OCI-LY1 (cell line): ENCODE measurements at regions not wholly inside any gene's neighbourhood (a gene's known extent, or its start where the extent isn't known, plus 50 kb on each side); places are given as distances from the start of the nearest gene placed in this dataset.

Experiments used
- EZH2 ChIP-seq: fragments of 200-600 bp; sonication (generic), shearing (Covaris generic); IDR thresholded peaks from 2 replicates; pipeline ENCODE4 v1.8.0; 2017; ENCODE audit warnings: borderline replicate concordance, mixed run types, mild to moderate bottlenecking, antibody characterized with exemption, low read length, moderate library complexity, mixed read lengths
- TF ChIP-seq, protein P1 (sequence below): fragments of 200-600 bp; sonication (generic), shearing (Covaris generic); IDR thresholded peaks from 2 replicates; pipeline ENCODE4 v1.5.1; 2017; ENCODE audit warnings: mild to moderate bottlenecking, antibody characterized with exemption, low read length, moderate library complexity, mixed read lengths

DNA sequence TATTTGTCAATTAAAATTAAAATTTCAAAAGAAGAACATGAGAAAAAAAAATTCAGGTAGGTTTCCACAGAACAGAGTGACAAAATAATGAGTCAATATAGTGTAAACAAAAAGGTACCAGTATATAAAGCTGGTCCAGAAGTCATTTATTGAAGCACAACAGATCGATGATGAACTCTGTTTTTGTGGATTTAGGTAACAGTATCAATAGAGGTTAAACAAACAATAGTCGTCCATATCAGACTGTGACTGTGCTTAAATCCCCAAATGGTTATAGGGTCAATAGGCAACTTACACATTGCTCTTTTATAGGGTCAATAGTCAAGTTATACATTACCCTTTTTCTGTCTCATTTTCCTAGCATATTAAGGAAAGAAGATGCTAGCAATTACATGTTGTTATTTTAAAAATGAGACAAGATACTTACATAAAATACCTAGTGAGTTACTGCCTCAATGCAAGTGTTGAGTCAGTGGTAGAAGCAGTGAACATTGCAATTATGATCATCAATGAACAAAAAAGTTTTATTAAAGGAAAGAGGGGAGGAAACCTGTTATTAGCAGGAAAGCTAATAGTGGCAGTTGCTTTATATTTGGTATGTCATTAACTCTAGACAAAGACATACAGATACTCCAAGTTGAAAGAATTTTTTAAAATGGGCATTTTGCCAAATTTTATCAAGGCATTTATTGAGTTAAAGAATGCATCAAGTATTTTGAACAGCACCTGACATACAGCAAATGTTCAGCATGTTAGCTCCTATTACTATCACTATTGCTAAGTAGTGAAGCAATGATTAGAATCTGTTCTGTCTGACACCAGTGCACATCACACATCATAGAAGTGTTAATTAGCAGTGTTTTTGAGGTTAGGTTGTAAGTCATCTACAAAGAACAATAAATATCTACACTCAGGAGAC, 102.9 kb downstream of the CCER1 start:
- TF ChIP-seq, protein P1, sequence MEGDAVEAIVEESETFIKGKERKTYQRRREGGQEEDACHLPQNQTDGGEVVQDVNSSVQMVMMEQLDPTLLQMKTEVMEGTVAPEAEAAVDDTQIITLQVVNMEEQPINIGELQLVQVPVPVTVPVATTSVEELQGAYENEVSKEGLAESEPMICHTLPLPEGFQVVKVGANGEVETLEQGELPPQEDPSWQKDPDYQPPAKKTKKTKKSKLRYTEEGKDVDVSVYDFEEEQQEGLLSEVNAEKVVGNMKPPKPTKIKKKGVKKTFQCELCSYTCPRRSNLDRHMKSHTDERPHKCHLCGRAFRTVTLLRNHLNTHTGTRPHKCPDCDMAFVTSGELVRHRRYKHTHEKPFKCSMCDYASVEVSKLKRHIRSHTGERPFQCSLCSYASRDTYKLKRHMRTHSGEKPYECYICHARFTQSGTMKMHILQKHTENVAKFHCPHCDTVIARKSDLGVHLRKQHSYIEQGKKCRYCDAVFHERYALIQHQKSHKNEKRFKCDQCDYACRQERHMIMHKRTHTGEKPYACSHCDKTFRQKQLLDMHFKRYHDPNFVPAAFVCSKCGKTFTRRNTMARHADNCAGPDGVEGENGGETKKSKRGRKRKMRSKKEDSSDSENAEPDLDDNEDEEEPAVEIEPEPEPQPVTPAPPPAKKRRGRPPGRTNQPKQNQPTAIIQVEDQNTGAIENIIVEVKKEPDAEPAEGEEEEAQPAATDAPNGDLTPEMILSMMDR: no peak
- no peak for TF ChIP-seq EZH2
